Skeletal muscle tissue (tissue), 3 donors: ENCODE measurements at regions not wholly inside any gene's neighbourhood (a gene's known extent, or its start where the extent isn't known, plus 50 kb on each side); places are given as distances from the start of the nearest gene placed in this dataset.

Source experiments
- H3K27ac ChIP-seq: one replicate; pipeline ENCODE4 v1.7.0; 2013; ENCODE audit warnings: mild to moderate bottlenecking, low read depth, low read length, inconsistent platforms
- H3K27me3 ChIP-seq, 3 donors: one replicate each; pipeline ENCODE4 v1.7.0; 2013; ENCODE audit warnings: low read length in 3 of 3; ENCODE audit not compliant: control insufficient read depth in 3 of 3, insufficient read depth in 3 of 3
- H3K36me3 ChIP-seq, 3 donors: one replicate each; pipeline ENCODE4 v1.7.0; 2013; ENCODE audit warnings: low read length in 3 of 3; ENCODE audit not compliant: control insufficient read depth in 3 of 3, insufficient read depth in 3 of 3
- H3K4me1 ChIP-seq, 3 donors: one replicate each; pipeline ENCODE4 v1.7.0; 2013; ENCODE audit warnings: low read length in 3 of 3, mild to moderate bottlenecking in 3 of 3; ENCODE audit not compliant: control insufficient read depth in 3 of 3, insufficient read depth in 3 of 3
- H3K4me3 ChIP-seq, 3 donors: one replicate each; pipeline ENCODE4 v1.7.0; 2013; ENCODE audit warnings: low read length in 3 of 3
- H3K9ac ChIP-seq, 3 donors: one replicate each; pipeline ENCODE4 v1.7.0; 2013; ENCODE audit warnings: low read length in 3 of 3, mild to moderate bottlenecking in 3 of 3, moderate library complexity in 2 of 3, low read depth in 1 of 3
- H3K9me3 ChIP-seq, 3 donors: one replicate each; pipeline ENCODE4 v1.7.0; 2013; ENCODE audit warnings: low read length in 3 of 3; ENCODE audit not compliant: control insufficient read depth in 3 of 3
- donor health status: Osteomylitis.

GRCh38 chr20:51969191-51969590 is 166.9 kb upstream of the SALL4 start:
- Histone ChIP-seq H3K36me3 (no peaks in the 10 kb centered on the region), H3K9me3 (no peaks in the 10 kb centered on the region), H3K9ac (no peak overlapping the region), H3K27ac (no peak overlapping the region), H3K4me3 (no peak overlapping the region), H3K27me3 (no peaks in the 10 kb centered on the region), H3K4me1 (no peaks in the 10 kb centered on the region)

DNA sequence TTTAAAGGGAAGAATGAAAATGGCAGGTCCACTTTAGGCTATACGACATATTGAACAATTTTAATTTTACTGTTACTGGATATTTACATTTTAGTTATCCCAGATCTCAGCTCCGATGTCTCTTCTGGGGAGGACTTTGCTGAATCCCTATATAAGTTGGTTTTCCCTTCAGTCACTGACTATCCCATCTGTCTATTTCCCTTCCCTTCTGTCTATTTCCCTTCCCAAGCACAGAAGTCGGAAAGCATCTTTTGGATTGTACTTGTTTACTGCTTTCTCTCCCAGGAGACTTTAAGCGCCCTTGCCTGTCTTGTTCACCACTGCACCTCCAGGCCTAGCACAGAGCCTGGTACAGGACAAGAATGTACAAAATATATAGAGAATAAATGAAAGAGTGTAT is 165.8 kb upstream of the SALL4 start:
- no peak overlapping the region for H3K27ac ChIP-seq
- H3K9ac ChIP-seq = no peak overlapping the region
- no peaks in the 10 kb centered on the region for H3K4me1 ChIP-seq
- H3K36me3 ChIP-seq = no peaks in the 10 kb centered on the region
- no peak overlapping the region for H3K4me3 ChIP-seq
- no peaks in the 10 kb centered on the region for H3K27me3 ChIP-seq
- no peaks in the 10 kb centered on the region for H3K9me3 ChIP-seq

DNA sequence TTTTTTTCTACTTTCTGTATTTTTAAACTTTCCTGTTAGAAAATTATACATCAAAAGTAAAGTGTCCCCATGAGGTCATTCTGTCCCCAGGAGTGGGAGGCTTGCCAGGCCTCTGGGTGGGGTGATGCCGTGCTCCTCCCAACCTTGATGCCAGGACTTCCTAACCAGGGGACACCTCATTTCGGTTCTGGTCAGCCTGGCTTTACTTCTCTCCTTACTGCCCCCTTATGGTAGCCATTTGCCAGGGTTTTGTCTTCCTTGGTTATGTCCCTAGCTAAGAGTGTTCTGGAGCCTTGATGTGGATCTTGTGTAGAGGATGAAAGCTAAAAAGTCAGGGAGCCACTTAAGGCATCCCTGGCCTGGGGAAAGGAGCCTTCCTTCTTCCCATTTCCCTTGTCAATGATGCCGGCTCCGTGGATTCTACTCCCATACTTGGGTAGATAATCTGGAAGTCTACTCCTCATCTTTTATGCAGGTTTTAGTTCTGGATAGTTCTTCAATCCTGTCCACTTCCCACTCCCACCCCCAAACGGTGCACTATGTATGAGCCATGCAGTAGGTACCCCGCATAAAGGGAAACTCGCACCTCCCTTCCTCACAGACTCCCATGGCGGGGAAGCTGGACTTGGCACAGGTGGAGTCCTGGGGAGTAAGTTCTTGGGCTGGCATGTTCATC is 164.1 kb upstream of the SALL4 start:
- Histone ChIP-seq H3K27ac (no peak overlapping the region), H3K9ac (no peak overlapping the region), H3K9me3 (no peaks in the 10 kb centered on the region), H3K4me3 (no peak overlapping the region), H3K27me3 (no peaks in the 10 kb centered on the region), H3K4me1 (no peaks in the 10 kb centered on the region), H3K36me3 (no peaks in the 10 kb centered on the region)

- Histone ChIP-seq H3K27ac (no peak overlapping the region), H3K27me3 (peaks cover 0 to 6% (median 0%) of the 10 kb centered on the region in 3 donors), H3K4me3 (no peak overlapping the region), H3K4me1 (no peaks in the 10 kb centered on the region), H3K9me3 (no peaks in the 10 kb centered on the region), H3K36me3 (no peaks in the 10 kb centered on the region), H3K9ac (no peak overlapping the region)
Observed at GRCh38 chr20:51961964-51962761, 159.8 kb upstream of the SALL4 start.

- Histone ChIP-seq H3K27ac (no peak overlapping the region), H3K36me3 (no peaks in the 10 kb centered on the region), H3K4me1 (no peaks in the 10 kb centered on the region), H3K9me3 (no peaks in the 10 kb centered on the region), H3K9ac (no peak overlapping the region), H3K27me3 (peaks cover 0 to 6% (median 0%) of the 10 kb centered on the region in 3 donors), H3K4me3 (no peak overlapping the region)
Observed at GRCh38 chr20:51960047-51960675, 157.8 kb upstream of the SALL4 start.

GRCh38 chr20:51959066-51959542 is 156.8 kb upstream of the SALL4 start:
- H3K4me3 ChIP-seq = no peak overlapping the region
- H3K27ac ChIP-seq = no peak overlapping the region
- H3K4me1 ChIP-seq = no peaks in the 10 kb centered on the region
- H3K9ac ChIP-seq = no peak overlapping the region
- H3K27me3 ChIP-seq = peaks cover 0 to 6% (median 0%) of the 10 kb centered on the region in 3 donors
- no peaks in the 10 kb centered on the region for H3K9me3 ChIP-seq
- H3K36me3 ChIP-seq = no peaks in the 10 kb centered on the region

DNA sequence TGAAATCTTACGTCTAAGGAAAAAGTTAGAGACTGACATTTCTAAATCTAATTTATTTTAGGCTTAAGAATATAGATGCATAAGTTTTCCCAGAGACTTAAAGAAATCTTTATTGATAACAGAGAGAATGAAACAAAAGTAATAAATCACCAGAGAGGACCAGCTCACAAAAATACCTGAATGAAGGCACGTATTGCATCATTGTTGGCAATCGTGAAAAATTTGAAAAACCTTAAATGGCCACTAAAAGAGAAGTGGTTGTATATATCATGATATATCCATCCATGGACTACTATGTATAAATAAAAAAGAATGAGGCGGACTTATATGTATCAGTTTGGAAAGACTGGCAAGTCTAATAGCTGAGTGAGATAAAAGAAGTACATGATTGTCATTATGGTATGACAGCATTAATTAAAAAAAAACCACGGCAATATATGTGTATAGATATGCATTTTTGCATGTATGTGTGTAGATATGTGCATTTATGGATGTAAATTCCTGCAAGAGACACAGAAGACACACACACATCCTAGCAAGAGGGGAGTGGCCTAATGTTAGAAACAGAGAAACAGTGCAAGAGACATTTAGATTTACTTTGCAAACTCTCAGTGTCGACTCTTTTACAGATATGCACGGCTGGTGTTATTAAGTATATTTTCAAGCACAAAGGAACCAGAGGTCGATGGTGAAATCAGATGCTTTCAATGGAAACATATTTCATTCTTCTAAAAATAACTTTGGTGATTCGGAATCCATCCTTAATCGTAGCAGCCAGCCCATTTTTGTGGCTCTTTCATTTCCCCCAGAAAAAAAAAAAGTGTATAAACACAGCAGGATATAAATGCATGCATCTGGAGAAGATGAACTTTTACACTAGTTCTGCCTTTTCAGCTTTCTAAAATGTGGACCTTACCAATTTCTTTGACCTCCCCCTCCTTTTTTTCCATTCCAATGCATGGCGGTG is 156.1 kb upstream of the SALL4 start:
- Histone ChIP-seq H3K27ac (no peak overlapping the region), H3K27me3 (peaks cover 0 to 6% (median 0%) of the 10 kb centered on the region in 3 donors), H3K9ac (no peak overlapping the region), H3K36me3 (no peaks in the 10 kb centered on the region), H3K9me3 (no peaks in the 10 kb centered on the region), H3K4me1 (no peaks in the 10 kb centered on the region), H3K4me3 (no peak overlapping the region)

DNA sequence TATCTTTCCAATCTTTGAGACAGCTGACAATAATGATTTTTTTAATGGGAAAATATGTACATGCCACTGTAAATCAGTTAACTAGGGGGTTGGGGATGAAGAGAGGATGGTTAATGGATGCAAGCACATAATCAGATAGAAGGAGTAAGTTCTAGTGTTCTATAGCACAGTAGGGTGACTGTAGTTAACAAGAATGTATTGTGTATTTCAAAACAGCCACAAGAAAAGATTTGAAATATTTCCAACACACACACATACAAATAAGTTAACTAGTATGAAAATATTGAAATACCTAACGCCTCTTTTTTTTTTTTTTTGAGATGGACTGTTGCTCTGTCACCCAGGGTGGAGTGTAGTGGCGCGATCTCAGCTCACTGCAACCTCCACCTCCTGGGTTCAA is 153.4 kb upstream of the SALL4 start:
- Histone ChIP-seq H3K9ac (no peak overlapping the region), H3K9me3 (no peaks in the 10 kb centered on the region)

GRCh38 chr20:51953731-51954340 is 151.5 kb upstream of the SALL4 start:
- Histone ChIP-seq H3K9me3 (no peaks in the 10 kb centered on the region), H3K27ac (no peak overlapping the region), H3K4me3 (no peak overlapping the region), H3K27me3 (no peaks in the 10 kb centered on the region), H3K9ac (no peak overlapping the region), H3K4me1 (no peaks in the 10 kb centered on the region), H3K36me3 (no peaks in the 10 kb centered on the region)

More for the DNA sequence above, 153.4 kb upstream of the SALL4 start:
- Histone ChIP-seq H3K27ac (no peak overlapping the region), H3K27me3 (peaks cover 0 to 6% (median 0%) of the 10 kb centered on the region in 3 donors), H3K36me3 (no peaks in the 10 kb centered on the region), H3K4me3 (no peak overlapping the region), H3K4me1 (no peaks in the 10 kb centered on the region)
